AG09319 (cell line): ENCODE measurements at regions not wholly inside any gene's neighbourhood (a gene's known extent, or its start where the extent isn't known, plus 50 kb on each side); places are given as distances from the start of the nearest gene placed in this dataset.

Experiments
- DNase-seq: peaks from one replicate; pipeline ENCODE4 v3.0.0-alpha.2; 2010; ENCODE audit warnings: low read depth; ENCODE audit errors: extremely low read depth
- TF ChIP-seq, protein P1 (sequence below): IDR thresholded peaks from 2 replicates; pipeline ENCODE4 v1.5.1; 2011; ENCODE audit warnings: low read depth, mild to moderate bottlenecking, inconsistent platforms, low read length, moderate library complexity

DNA sequence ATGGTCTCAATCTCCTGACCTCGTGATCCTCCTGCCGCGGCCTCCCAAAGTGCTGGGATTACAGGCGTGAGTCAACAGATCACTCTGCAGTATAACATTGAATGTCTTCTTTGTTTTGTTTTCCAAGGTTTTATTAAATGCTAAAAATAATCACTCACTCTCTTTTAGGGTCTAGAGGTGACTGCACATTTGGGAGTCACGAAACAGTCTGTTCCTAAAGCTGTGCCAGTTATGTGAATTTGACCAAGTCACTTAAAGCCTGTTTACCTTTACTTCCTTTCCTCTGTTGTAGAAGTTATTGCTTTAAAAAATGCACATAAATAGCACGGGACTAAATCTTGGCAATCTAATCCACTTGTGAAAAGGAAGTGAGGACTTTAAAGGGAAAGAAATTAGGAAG is 304.9 kb upstream of the PTGER4 start:
- DNase-seq = no peak
- TF ChIP-seq, protein P1, sequence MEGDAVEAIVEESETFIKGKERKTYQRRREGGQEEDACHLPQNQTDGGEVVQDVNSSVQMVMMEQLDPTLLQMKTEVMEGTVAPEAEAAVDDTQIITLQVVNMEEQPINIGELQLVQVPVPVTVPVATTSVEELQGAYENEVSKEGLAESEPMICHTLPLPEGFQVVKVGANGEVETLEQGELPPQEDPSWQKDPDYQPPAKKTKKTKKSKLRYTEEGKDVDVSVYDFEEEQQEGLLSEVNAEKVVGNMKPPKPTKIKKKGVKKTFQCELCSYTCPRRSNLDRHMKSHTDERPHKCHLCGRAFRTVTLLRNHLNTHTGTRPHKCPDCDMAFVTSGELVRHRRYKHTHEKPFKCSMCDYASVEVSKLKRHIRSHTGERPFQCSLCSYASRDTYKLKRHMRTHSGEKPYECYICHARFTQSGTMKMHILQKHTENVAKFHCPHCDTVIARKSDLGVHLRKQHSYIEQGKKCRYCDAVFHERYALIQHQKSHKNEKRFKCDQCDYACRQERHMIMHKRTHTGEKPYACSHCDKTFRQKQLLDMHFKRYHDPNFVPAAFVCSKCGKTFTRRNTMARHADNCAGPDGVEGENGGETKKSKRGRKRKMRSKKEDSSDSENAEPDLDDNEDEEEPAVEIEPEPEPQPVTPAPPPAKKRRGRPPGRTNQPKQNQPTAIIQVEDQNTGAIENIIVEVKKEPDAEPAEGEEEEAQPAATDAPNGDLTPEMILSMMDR = no peak

DNA sequence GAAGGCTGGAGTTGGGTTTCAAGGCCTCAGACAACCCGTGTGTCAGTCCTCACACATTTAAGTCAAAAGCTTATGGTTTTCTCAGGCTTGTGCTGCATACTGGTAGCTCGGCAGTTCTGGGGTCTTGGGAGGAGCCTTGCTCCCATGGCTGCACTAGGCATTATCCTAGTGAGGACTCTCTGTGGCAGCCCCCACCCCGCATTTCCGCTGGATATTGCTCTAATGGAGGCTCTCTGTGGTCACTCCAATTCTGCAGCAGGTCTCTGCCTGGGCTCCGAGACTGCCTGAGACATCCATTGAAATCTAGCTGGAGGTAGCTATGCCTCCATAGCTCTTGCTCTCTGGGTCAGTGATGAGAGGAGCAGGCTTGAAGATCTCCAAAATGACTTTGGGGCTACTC is 311.5 kb upstream of the PTGER4 start:
- TF ChIP-seq, protein P1 = no peak
- no peak for DNase-seq

DNA sequence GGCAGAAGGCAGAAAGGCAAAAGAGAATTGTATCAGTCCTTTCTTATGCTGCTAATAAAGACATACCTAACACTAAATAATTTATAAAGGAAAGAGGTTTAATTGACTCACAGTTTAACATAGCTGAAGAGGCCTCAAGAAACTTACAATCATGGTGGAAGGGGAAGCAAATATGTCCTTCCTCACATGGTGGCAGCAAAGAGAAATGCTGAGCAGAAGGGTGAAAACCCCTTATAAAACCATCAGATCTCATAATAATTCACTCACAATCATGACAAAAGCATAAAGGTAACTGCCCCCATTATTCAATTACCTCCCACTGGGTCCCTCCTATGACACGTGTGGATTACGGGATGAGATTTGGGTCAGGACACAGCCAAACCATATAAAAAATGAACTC is 312.5 kb upstream of the PTGER4 start:
- TF ChIP-seq, protein P1 = no peak; the same call in 1 of the 2 replicates
- no peak for DNase-seq

DNA sequence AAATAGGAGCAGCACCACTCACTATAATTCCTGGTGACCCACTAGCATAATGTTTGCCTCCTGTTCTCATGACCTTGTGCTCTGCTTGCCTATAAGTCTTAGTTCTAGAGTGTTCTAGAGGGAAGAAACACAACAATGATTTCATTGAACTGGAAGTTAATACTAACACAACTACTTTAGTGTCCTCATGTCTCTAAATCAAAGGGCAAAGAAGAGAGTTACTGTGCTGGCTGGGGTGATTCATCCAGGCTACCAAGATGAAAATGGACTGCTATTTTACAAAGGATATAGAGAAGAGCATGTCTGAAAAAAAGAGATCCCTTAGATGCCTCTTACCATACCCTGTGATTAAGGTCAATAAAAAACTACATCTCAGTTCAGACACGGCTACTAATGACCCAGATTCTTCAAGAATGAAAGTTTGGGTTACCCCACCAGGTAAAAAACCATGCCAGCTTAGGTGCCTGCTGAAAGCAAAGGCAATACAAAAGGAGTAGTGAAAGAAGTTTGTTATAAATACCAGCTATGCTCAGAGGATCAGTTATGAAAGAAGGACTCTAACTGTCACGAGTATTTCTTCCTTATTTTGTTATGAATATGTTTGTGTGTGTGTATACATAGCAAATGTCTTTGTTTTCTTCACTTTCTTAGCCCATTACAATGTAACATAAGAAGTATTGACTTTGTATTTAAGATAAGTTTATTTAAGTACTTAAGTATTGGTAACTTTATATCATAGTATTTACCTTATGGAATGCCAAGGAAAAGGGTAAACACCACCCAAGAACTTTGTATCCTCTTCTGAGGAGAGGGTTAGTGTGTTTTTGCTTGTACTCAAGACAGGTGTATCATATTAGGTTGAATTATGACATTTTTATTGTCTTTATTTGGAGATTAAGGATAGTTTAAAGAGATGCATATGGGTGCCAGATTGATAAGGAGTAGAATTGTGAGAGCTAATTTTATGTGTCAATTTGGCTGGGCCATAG is 314.1 kb upstream of the PTGER4 start:
- DNase-seq = no peak
- TF ChIP-seq, protein P1 = no peak

DNA sequence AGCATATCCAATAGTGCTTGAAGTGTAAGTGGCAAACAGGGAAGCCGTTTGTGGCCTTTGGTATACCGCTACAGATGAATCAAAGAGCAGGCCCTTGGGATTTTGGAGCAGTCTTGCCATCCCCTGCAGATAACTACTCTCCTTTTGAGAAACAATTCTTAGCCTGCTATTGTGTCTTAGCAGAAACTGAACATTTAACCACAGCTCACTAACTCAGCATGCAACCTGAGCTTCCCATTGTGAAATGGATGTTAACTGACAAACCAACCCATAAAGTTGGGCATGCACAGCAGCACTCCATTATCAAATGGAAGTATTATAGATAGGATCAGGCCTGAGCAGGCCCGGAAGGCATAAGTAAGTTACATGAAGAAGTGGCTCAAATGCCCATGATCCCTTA is 315.3 kb upstream of the PTGER4 start:
- DNase-seq = no peak
- TF ChIP-seq, protein P1 = no peak

DNA sequence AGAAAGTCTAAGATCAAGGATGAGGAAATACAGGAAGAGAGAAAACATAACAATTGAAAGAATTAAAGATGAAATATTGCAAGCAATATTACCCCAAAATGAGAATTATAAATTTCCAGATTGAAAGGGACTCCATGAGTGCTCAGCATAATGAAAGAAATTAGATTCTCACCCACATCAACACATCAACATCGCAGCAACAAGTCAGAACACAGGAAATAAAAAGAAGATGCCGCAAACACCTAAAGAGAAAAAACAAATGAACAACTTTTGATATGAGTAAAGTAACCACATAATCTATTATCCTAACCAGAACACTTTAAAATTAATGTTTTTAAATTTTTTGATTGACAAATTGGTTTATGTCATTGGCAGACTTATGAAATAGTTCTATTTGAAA is 318.3 kb upstream of the PTGER4 start:
- TF ChIP-seq, protein P1 = no peak
- no peak for DNase-seq

DNA sequence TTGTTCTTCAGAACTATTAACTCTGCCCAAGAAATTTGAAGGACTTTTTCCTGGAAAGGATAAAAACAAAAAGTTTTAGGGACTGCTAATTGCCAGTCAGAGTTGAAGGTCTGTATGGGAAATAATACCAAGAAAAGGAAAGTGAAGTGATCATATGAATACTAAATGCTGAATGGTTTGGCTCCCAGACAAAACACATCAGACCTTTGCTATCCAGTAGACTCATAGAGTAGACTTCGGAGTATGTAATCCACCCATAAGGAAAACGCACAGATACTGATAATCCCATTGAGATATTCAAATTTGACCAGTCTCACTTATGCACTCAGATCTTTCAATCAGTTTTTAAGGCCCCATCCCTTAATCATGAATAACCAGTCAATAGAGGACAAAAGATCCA is 319.0 kb upstream of the PTGER4 start:
- DNase-seq = no peak
- TF ChIP-seq, protein P1 = no peak
